ENCODE measurements at regions not wholly inside any gene's neighbourhood (a gene's known extent, or its start where the extent isn't known, plus 50 kb on each side); places are given as distances from the start of the nearest gene placed in this dataset.
"Not testable (repeated sequence)": the region's sequence is repeated elsewhere in the genome, so short reads cannot be mapped to it uniquely, and the experiment has no call there.

- TF ChIP-seq REST (IDR thresholded peaks at IDR 0.05; ENCODE audit: borderline replicate concordance) (peak; percentile 16; the same call in 1 of the 2 replicates), EP300 (IDR thresholded peaks at IDR 0.05; ENCODE audit: low read length) (peak; percentile 91), BRD4 (IDR thresholded peaks at IDR 0.05) (peak; percentile 66; the same call in 1 of the 2 replicates), POLR2AphosphoS5 (IDR thresholded peaks at IDR 0.05; ENCODE audit: control insufficient read depth, insufficient read depth, low read depth, low read length) (0 out of 2 replicates have a peak, but pooled peaks have one; percentile 37), SP1 (CRISPR knock-in tag; IDR thresholded peaks at IDR 0.05) (peak; percentile 45; the same call in 1 of the 2 replicates)
- not testable (repeated sequence) for TF ChIP-seq REST (CRISPR knock-in tag; IDR thresholded peaks at IDR 0.05; ENCODE audit: low read depth); ESRRB (CRISPR knock-in tag; IDR thresholded peaks at IDR 0.05; ENCODE audit: borderline replicate concordance); RFX5 (IDR thresholded peaks at IDR 0.05; ENCODE audit: low read depth, low read length); HDAC1 (IDR thresholded peaks at IDR 0.05); ZBTB40 (IDR thresholded peaks at IDR 0.05); ZBTB40 (CRISPR knock-in tag; IDR thresholded peaks at IDR 0.05); CTCF (IDR thresholded peaks at IDR 0.05 in 2 of 3, conservative IDR thresholded peaks at IDR 0.05 in 1 of 3; ENCODE audit: insufficient read depth in 2 of 3, low read depth in 1 of 3, low read length in 3 of 3); ZNF431 (CRISPR knock-in tag; IDR thresholded peaks at IDR 0.05)
Measured at GRCh38 chr18:8913606-8914403, 188.7 kb upstream of the NDUFV2 start.

All from K562 (cell line).